ENCODE measurements at regions not wholly inside any gene's neighbourhood (a gene's known extent, or its start where the extent isn't known, plus 50 kb on each side); places are given as distances from the start of the nearest gene placed in this dataset.
"Not testable (repeated sequence)": the region's sequence is repeated elsewhere in the genome, so short reads cannot be mapped to it uniquely, and the experiment has no call there.

GRCh38 chr9:67635067-67635466, 223.7 kb upstream of the ANKRD20A1 start:
- not testable (repeated sequence) for H3K27ac ChIP-seq; H3K27me3 ChIP-seq (replicated peaks; ENCODE audit: insufficient read depth); H3K9me3 ChIP-seq; ATAC-seq (ENCODE audit: insufficient number of reproducible peaks, low FRiP score, low read depth); DNase-seq (ENCODE audit: low spot score); H3K4me3 ChIP-seq; H3K4me1 ChIP-seq (ENCODE audit: control insufficient read depth in 1 of 2, low read depth in 2 of 2); H3K36me3 ChIP-seq

GRCh38 chr9:67611900-67612299, 246.8 kb upstream of the ANKRD20A1 start:
- not testable (repeated sequence) for ATAC-seq (ENCODE audit: insufficient number of reproducible peaks, low FRiP score, low read depth); H3K27me3 ChIP-seq (replicated peaks; ENCODE audit: insufficient read depth); H3K4me3 ChIP-seq; H3K36me3 ChIP-seq; H3K9me3 ChIP-seq; H3K27ac ChIP-seq; DNase-seq (ENCODE audit: low spot score); H3K4me1 ChIP-seq (ENCODE audit: control insufficient read depth in 1 of 2, low read depth in 2 of 2)

GRCh38 chr9:67609872-67610271, 248.9 kb upstream of the ANKRD20A1 start:
- not testable (repeated sequence) for H3K36me3 ChIP-seq; H3K27ac ChIP-seq; H3K9me3 ChIP-seq; DNase-seq (ENCODE audit: low spot score); H3K4me1 ChIP-seq (ENCODE audit: control insufficient read depth in 1 of 2, low read depth in 2 of 2); H3K27me3 ChIP-seq (replicated peaks; ENCODE audit: insufficient read depth); H3K4me3 ChIP-seq; ATAC-seq (ENCODE audit: insufficient number of reproducible peaks, low FRiP score, low read depth)

- H3K9me3 ChIP-seq; H3K27ac ChIP-seq; H3K4me1 ChIP-seq (ENCODE audit: control insufficient read depth in 1 of 2, low read depth in 2 of 2); ATAC-seq (ENCODE audit: insufficient number of reproducible peaks, low FRiP score, low read depth); H3K36me3 ChIP-seq; H3K27me3 ChIP-seq (replicated peaks; ENCODE audit: insufficient read depth); DNase-seq (ENCODE audit: low spot score); H3K4me3 ChIP-seq: not testable (repeated sequence)
Observed at GRCh38 chr9:67609435-67609834, 249.3 kb upstream of the ANKRD20A1 start.

GRCh38 chr9:67605113-67605512, 253.6 kb upstream of the ANKRD20A1 start:
- ATAC-seq (ENCODE audit: insufficient number of reproducible peaks, low FRiP score, low read depth); H3K36me3 ChIP-seq; H3K27ac ChIP-seq; H3K4me3 ChIP-seq; H3K9me3 ChIP-seq; DNase-seq (ENCODE audit: low spot score); H3K4me1 ChIP-seq (ENCODE audit: control insufficient read depth in 1 of 2, low read depth in 2 of 2); H3K27me3 ChIP-seq (replicated peaks; ENCODE audit: insufficient read depth): not testable (repeated sequence)

- not testable (repeated sequence) for H3K4me1 ChIP-seq (ENCODE audit: control insufficient read depth in 1 of 2, low read depth in 2 of 2); H3K9me3 ChIP-seq; H3K27me3 ChIP-seq (replicated peaks; ENCODE audit: insufficient read depth); H3K36me3 ChIP-seq; H3K27ac ChIP-seq; ATAC-seq (ENCODE audit: insufficient number of reproducible peaks, low FRiP score, low read depth); DNase-seq (ENCODE audit: low spot score); H3K4me3 ChIP-seq
Observed at GRCh38 chr9:67603609-67604008, 255.1 kb upstream of the ANKRD20A1 start.

- H3K36me3 ChIP-seq; ATAC-seq (ENCODE audit: insufficient number of reproducible peaks, low FRiP score, low read depth); DNase-seq (ENCODE audit: low spot score); H3K4me3 ChIP-seq; H3K27me3 ChIP-seq (replicated peaks; ENCODE audit: insufficient read depth); H3K4me1 ChIP-seq (ENCODE audit: control insufficient read depth in 1 of 2, low read depth in 2 of 2); H3K9me3 ChIP-seq; H3K27ac ChIP-seq: not testable (repeated sequence)
Observed at GRCh38 chr9:67592424-67592823, 266.3 kb upstream of the ANKRD20A1 start.

GRCh38 chr9:67555874-67556273, 302.9 kb upstream of the ANKRD20A1 start:
- ATAC-seq (ENCODE audit: insufficient number of reproducible peaks, low FRiP score, low read depth); H3K36me3 ChIP-seq; H3K9me3 ChIP-seq; H3K27me3 ChIP-seq (replicated peaks; ENCODE audit: insufficient read depth); H3K4me3 ChIP-seq; DNase-seq (ENCODE audit: low spot score); H3K4me1 ChIP-seq (ENCODE audit: control insufficient read depth in 1 of 2, low read depth in 2 of 2); H3K27ac ChIP-seq: not testable (repeated sequence)

- H3K9me3 ChIP-seq; ATAC-seq (ENCODE audit: insufficient number of reproducible peaks, low FRiP score, low read depth); H3K36me3 ChIP-seq; H3K27me3 ChIP-seq (replicated peaks; ENCODE audit: insufficient read depth); DNase-seq (ENCODE audit: low spot score); H3K4me1 ChIP-seq (ENCODE audit: control insufficient read depth in 1 of 2, low read depth in 2 of 2); H3K27ac ChIP-seq; H3K4me3 ChIP-seq: not testable (repeated sequence)
Observed at GRCh38 chr9:67550044-67550443, 308.7 kb upstream of the ANKRD20A1 start.

- not testable (repeated sequence) for DNase-seq (ENCODE audit: low spot score); H3K9me3 ChIP-seq; ATAC-seq (ENCODE audit: insufficient number of reproducible peaks, low FRiP score, low read depth)
Observed at GRCh38 chr9:67529834-67530233, 328.9 kb upstream of the ANKRD20A1 start.

GRCh38 chr9:67516938-67517337, 341.8 kb upstream of the ANKRD20A1 start:
- H3K4me1 ChIP-seq (ENCODE audit: control insufficient read depth in 1 of 2, low read depth in 2 of 2); H3K9me3 ChIP-seq; H3K27ac ChIP-seq; H3K4me3 ChIP-seq; H3K36me3 ChIP-seq; ATAC-seq (ENCODE audit: insufficient number of reproducible peaks, low FRiP score, low read depth); H3K27me3 ChIP-seq (replicated peaks; ENCODE audit: insufficient read depth); DNase-seq (ENCODE audit: low spot score): not testable (repeated sequence)

More at GRCh38 chr9:67529834-67530233, 328.9 kb upstream of the ANKRD20A1 start:
- not testable (repeated sequence) for H3K36me3 ChIP-seq; H3K4me1 ChIP-seq (ENCODE audit: control insufficient read depth in 1 of 2, low read depth in 2 of 2); H3K27me3 ChIP-seq (replicated peaks; ENCODE audit: insufficient read depth); H3K27ac ChIP-seq; H3K4me3 ChIP-seq

GRCh38 chr9:67514587-67514986, 344.1 kb upstream of the ANKRD20A1 start:
- not testable (repeated sequence) for DNase-seq (ENCODE audit: low spot score); H3K4me3 ChIP-seq; H3K9me3 ChIP-seq; H3K27ac ChIP-seq; H3K4me1 ChIP-seq (ENCODE audit: control insufficient read depth in 1 of 2, low read depth in 2 of 2); H3K27me3 ChIP-seq (replicated peaks; ENCODE audit: insufficient read depth); H3K36me3 ChIP-seq; ATAC-seq (ENCODE audit: insufficient number of reproducible peaks, low FRiP score, low read depth)

GRCh38 chr9:67503728-67504369, 354.9 kb upstream of the ANKRD20A1 start:
- H3K4me3 ChIP-seq; DNase-seq (ENCODE audit: low spot score); H3K9me3 ChIP-seq; H3K27ac ChIP-seq; H3K27me3 ChIP-seq (replicated peaks; ENCODE audit: insufficient read depth); H3K4me1 ChIP-seq (ENCODE audit: control insufficient read depth in 1 of 2, low read depth in 2 of 2); H3K36me3 ChIP-seq; ATAC-seq (ENCODE audit: insufficient number of reproducible peaks, low FRiP score, low read depth): not testable (repeated sequence)

Data from thoracic aorta (tissue), 2 donors.